SK-N-SH treated with all-trans-retinoic acid at 6 μM for 48 hours (cell line): ENCODE measurements at regions not wholly inside any gene's neighbourhood (a gene's known extent, or its start where the extent isn't known, plus 50 kb on each side); places are given as distances from the start of the nearest gene placed in this dataset.

Source experiments
- CSDC2 ChIP-seq: fragments of 250-450 bp; sonication (Bioruptor Pico); IDR thresholded peaks from 2 replicates; pipeline ENCODE4 v1.5.0; 2020; ENCODE audit warnings: mild to moderate bottlenecking, moderate library complexity
- ESRRG ChIP-seq: fragments of 250-450 bp; sonication (Bioruptor Pico); IDR thresholded peaks from 2 replicates; pipeline ENCODE4 v1.6.1; 2021; ENCODE audit warnings: mild to moderate bottlenecking
- GLIS3 ChIP-seq: fragments of 250-450 bp; sonication (Bioruptor Pico); IDR thresholded peaks from 2 replicates; pipeline ENCODE4 v1.5.0; 2020; ENCODE audit warnings: mild to moderate bottlenecking, moderate library complexity
- ISL1 ChIP-seq: fragments of 250-450 bp; sonication (Bioruptor Pico); IDR thresholded peaks from 2 replicates; pipeline ENCODE4 v2.1.2; 2022; ENCODE audit warnings: mild to moderate bottlenecking, moderate library complexity
- PATZ1 ChIP-seq: fragments of 250-450 bp; sonication (Bioruptor Pico); IDR thresholded peaks from 2 replicates; pipeline ENCODE4 v1.8.0; 2020; ENCODE audit warnings: mild to moderate bottlenecking, moderate library complexity, borderline replicate concordance
- POU6F1 ChIP-seq: fragments of 250-450 bp; sonication (Bioruptor Pico); IDR thresholded peaks from 2 replicates; pipeline ENCODE4 v1.8.0; 2021; ENCODE audit warnings: low read depth, mild to moderate bottlenecking, moderate library complexity, borderline replicate concordance
- PPARA ChIP-seq: fragments of 250-450 bp; sonication (Bioruptor Pico); IDR thresholded peaks from 2 replicates; pipeline ENCODE4 v1.5.0; 2020; ENCODE audit warnings: mild to moderate bottlenecking, borderline replicate concordance
- RARB ChIP-seq: fragments of 250-450 bp; sonication (Bioruptor Pico); IDR thresholded peaks from 2 replicates; pipeline ENCODE4 v1.8.0; 2021; ENCODE audit warnings: mild to moderate bottlenecking, moderate library complexity
- SNAI2 ChIP-seq: fragments of 250-450 bp; sonication (Bioruptor Pico); IDR thresholded peaks from 2 replicates; pipeline ENCODE4 v1.5.0; 2020; ENCODE audit warnings: mild to moderate bottlenecking, moderate library complexity
- ZFP3 ChIP-seq: fragments of 250-450 bp; sonication (Bioruptor Pico); IDR thresholded peaks from 2 replicates; pipeline ENCODE4 v1.5.0; 2020; ENCODE audit warnings: mild to moderate bottlenecking, moderate library complexity
- ZFP30 ChIP-seq: fragments of 450-650 bp; formaldehyde crosslinking; IDR thresholded peaks from 2 replicates; pipeline ENCODE4 v1.5.0; 2022; ENCODE audit warnings: mild to moderate bottlenecking, moderate library complexity
- ZNF565 ChIP-seq: fragments of 450-650 bp; formaldehyde crosslinking; conservative IDR thresholded peaks from 2 replicates; pipeline ENCODE4 v1.5.0; 2020; ENCODE audit warnings: low read depth, mild to moderate bottlenecking, moderate library complexity
- TF ChIP-seq, protein P1 (sequence below): fragments of 250-450 bp; sonication (Bioruptor Pico); IDR thresholded peaks from 2 replicates; pipeline ENCODE4 v1.5.1; 2020; ENCODE audit warnings: low read depth, mild to moderate bottlenecking, moderate library complexity

GRCh38 chr13:74203576-74203975, 69.4 kb upstream of the KLF12 start:
- TF ChIP-seq SNAI2 (no peak), PATZ1 (CRISPR knock-in tag) (no peak), ZFP3 (CRISPR knock-in tag) (no peak), ZFP30 (no peak), PPARA (CRISPR knock-in tag) (no peak), ESRRG (no peak), ZNF565 (CRISPR knock-in tag) (no peak), RARB (CRISPR knock-in tag) (no peak), POU6F1 (CRISPR knock-in tag) (no peak), CSDC2 (CRISPR knock-in tag) (no peak), GLIS3 (no peak), ISL1 (CRISPR knock-in tag) (no peak)
- TF ChIP-seq, protein P1, sequence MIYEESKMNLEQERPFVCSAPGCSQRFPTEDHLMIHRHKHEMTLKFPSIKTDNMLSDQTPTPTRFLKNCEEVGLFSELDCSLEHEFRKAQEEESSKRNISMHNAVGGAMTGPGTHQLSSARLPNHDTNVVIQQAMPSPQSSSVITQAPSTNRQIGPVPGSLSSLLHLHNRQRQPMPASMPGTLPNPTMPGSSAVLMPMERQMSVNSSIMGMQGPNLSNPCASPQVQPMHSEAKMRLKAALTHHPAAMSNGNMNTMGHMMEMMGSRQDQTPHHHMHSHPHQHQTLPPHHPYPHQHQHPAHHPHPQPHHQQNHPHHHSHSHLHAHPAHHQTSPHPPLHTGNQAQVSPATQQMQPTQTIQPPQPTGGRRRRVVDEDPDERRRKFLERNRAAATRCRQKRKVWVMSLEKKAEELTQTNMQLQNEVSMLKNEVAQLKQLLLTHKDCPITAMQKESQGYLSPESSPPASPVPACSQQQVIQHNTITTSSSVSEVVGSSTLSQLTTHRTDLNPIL, result no peak
